HepG2 (cell line): ENCODE measurements at regions not wholly inside any gene's neighbourhood (a gene's known extent, or its start where the extent isn't known, plus 50 kb on each side); places are given as distances from the start of the nearest gene placed in this dataset.

Source experiments
- ATAC-seq: fragments of 200-7000 bp; cut with Tn5 transposase; 3 replicates; pipeline ENCODE4 v1.9.1; 2020; ENCODE audit warnings: mild to moderate bottlenecking, moderate library complexity
- BruUV-seq: library from RNA; stranded (reverse); fragments of 400-500 nt; replicated peaks from 2 replicates; lab custom pipeline; 2021; lab: Mats Ljungman, UMichigan
- CTCF ChIA-PET: fragments of 300-600 bp; formaldehyde crosslinking; extraction: SDS; loops from one replicate; lab custom pipeline; 2021; ENCODE audit warnings: low total read pairs, inconsistent platforms, low intra/inter-chr PET ratio; lab: Yijun Ruan, JAX
- POLR2A ChIA-PET: fragments of 350-600 bp; sonication (Branson Sonifier 250); formaldehyde crosslinking; loops from one replicate; lab custom pipeline; 2020; ENCODE audit warnings: antibody characterized with exemption, inconsistent platforms; lab: Yijun Ruan, JAX
- DNase-seq: peaks from one replicate; pipeline ENCODE4 v3.0.0-alpha.2; 2015; ENCODE audit warnings: low spot score
- FAIRE-seq: peaks from 3 replicates; lab custom pipeline; 2011; peaks lifted over from hg19 to GRCh38; lab: Jason Lieb, UNC
- H2AFZ ChIP-seq: one replicate; pipeline ENCODE4 v1.6.1; 2011; ENCODE audit warnings: low read length, inconsistent platforms
- H3K27ac ChIP-seq: fragments of 300-600 bp; 3 replicates; pipeline ENCODE4 v1.8.0; 2011; ENCODE audit warnings: mixed run types, mild to moderate bottlenecking, mixed read lengths, low read length, inconsistent platforms; ENCODE audit not compliant: insufficient read depth; ENCODE audit errors: extremely low read length
- H3K27me3 ChIP-seq, 2 experiments: fragments of 200-600 bp in 1 of 2; 2 replicates in 1 of 2; 3 replicates in 1 of 2; pipeline versions ENCODE4 v1.6.0 to v1.8.0; 2011; ENCODE audit warnings: low read length in 2 of 2, mild to moderate bottlenecking in 2 of 2, moderate library complexity in 2 of 2, inconsistent platforms in 1 of 2; ENCODE audit not compliant: insufficient read depth in 2 of 2, control insufficient read depth in 1 of 2
- H3K36me3 ChIP-seq, 2 experiments: fragments of 200-600 bp in 1 of 2; replicated peaks in 1 of 2; 2 replicates in 1 of 2; 3 replicates in 1 of 2; pipeline versions ENCODE4 v1.5.1 to v1.8.0; 2011; ENCODE audit warnings: low read length in 2 of 2, inconsistent platforms in 1 of 2; ENCODE audit not compliant: insufficient read depth in 2 of 2, control insufficient read depth in 1 of 2
- H3K4me1 ChIP-seq: 2 replicates; pipeline ENCODE4 v1.5.1; 2012; ENCODE audit warnings: low read length, inconsistent platforms; ENCODE audit not compliant: insufficient read depth
- H3K4me2 ChIP-seq: 2 replicates; pipeline ENCODE4 v1.6.0; 2011; ENCODE audit warnings: low read depth, low read length, inconsistent platforms
- H3K4me3 ChIP-seq, 3 experiments: fragments of 200-600 bp in 1 of 3; sonication (generic), shearing (Covaris generic) in 1 of 3; replicated peaks in 1 of 3; 2 replicates each; pipeline ENCODE4 v1.5.1; 2011 to 2016; ENCODE audit warnings: low read length in 3 of 3, inconsistent platforms in 2 of 3, low read depth in 2 of 3, mild to moderate bottlenecking in 2 of 3, control low read depth in 1 of 3, mixed read lengths in 1 of 3; ENCODE audit not compliant: insufficient read depth in 1 of 3
- H3K79me2 ChIP-seq: one replicate; pipeline ENCODE4 v1.6.1; 2011; ENCODE audit warnings: low read length, inconsistent platforms; ENCODE audit not compliant: insufficient read depth
- H3K9ac ChIP-seq: 2 replicates; pipeline ENCODE4 v1.6.0; 2011; ENCODE audit warnings: mild to moderate bottlenecking, low read depth, low read length, inconsistent platforms; ENCODE audit not compliant: insufficient read depth
- H3K9me3 ChIP-seq: 2 replicates; pipeline ENCODE4 v1.5.1; 2012; ENCODE audit warnings: mild to moderate bottlenecking, low read length
- H4K20me1 ChIP-seq: 2 replicates; pipeline ENCODE4 v1.6.0; 2011; ENCODE audit warnings: inconsistent platforms, mild to moderate bottlenecking, low read length, moderate library complexity; ENCODE audit not compliant: insufficient read depth
- BCLAF1 ChIP-seq: fragments of 450-650 bp; IDR thresholded peaks from 2 replicates; pipeline ENCODE4 v1.6.1; 2017; ENCODE audit warnings: mild to moderate bottlenecking
- MATR3 ChIP-seq: sonication (generic); formaldehyde crosslinking; IDR thresholded peaks from 2 replicates; pipeline ENCODE4 v1.4.0; 2020; ENCODE audit warnings: missing genetic modification reagents
- MIER2 ChIP-seq: IDR thresholded peaks from 2 replicates; pipeline ENCODE4 v1.6.1; 2016; ENCODE audit warnings: missing biosample characterization, missing genetic modification reagents
- NFATC3 ChIP-seq: sonication (generic); formaldehyde crosslinking; IDR thresholded peaks from 2 replicates; pipeline ENCODE4 v1.5.1; 2020; ENCODE audit warnings: mild to moderate bottlenecking, missing genetic modification reagents
- PHF8 ChIP-seq: sonication (generic); formaldehyde crosslinking; IDR thresholded peaks from 2 replicates; pipeline ENCODE4 v1.5.0; 2020; ENCODE audit warnings: missing genetic modification reagents
- PITX1 ChIP-seq: sonication (generic); formaldehyde crosslinking; IDR thresholded peaks from 2 replicates; pipeline ENCODE4 v1.5.1; 2020; ENCODE audit warnings: mild to moderate bottlenecking, missing genetic modification reagents
- POLR2G ChIP-seq: fragments of 200-400 bp; formaldehyde crosslinking; IDR thresholded peaks from 2 replicates; pipeline ENCODE4 v1.6.1; 2018; ENCODE audit warnings: mild to moderate bottlenecking, low read depth, low read length, moderate library complexity
- PTBP1 ChIP-seq: fragments of 200-400 bp; formaldehyde crosslinking; IDR thresholded peaks from 2 replicates; pipeline ENCODE4 v1.6.1; 2018; ENCODE audit warnings: low read length, low read depth; ENCODE audit not compliant: poor library complexity, severe bottlenecking
- RARA ChIP-seq: IDR thresholded peaks from 2 replicates; pipeline ENCODE4 v1.6.1; 2016; ENCODE audit warnings: missing genetic modification reagents, missing compliant biosample characterization
- RCOR2 ChIP-seq: IDR thresholded peaks from 2 replicates; pipeline ENCODE4 v1.6.1; 2016; ENCODE audit warnings: missing biosample characterization, missing genetic modification reagents
- REPIN1 ChIP-seq: sonication (generic); formaldehyde crosslinking; IDR thresholded peaks from 2 replicates; pipeline ENCODE4 v1.8.0; 2022; ENCODE audit warnings: missing genetic modification reagents, low read depth, mild to moderate bottlenecking, borderline replicate concordance
- RXRB ChIP-seq: IDR thresholded peaks from 2 replicates; pipeline ENCODE4 v1.6.1; 2016; ENCODE audit warnings: borderline replicate concordance, missing genetic modification reagents, missing compliant biosample characterization
- SAP130 ChIP-seq: IDR thresholded peaks from 2 replicates; pipeline ENCODE4 v1.6.1; 2016; ENCODE audit warnings: low read depth
- ZNF33B ChIP-seq: sonication (generic); formaldehyde crosslinking; IDR thresholded peaks from 2 replicates; pipeline ENCODE4 v1.5.1; 2020; ENCODE audit warnings: mild to moderate bottlenecking, missing genetic modification reagents
- ZNF550 ChIP-seq: sonication (generic); formaldehyde crosslinking; IDR thresholded peaks from 2 replicates; pipeline ENCODE4 v1.4.0; 2020; ENCODE audit warnings: mild to moderate bottlenecking, missing genetic modification reagents, borderline replicate concordance
- ZNF607 ChIP-seq: sonication (generic); formaldehyde crosslinking; IDR thresholded peaks from 2 replicates; pipeline ENCODE4 v1.5.1; 2020; ENCODE audit warnings: missing genetic modification reagents, mild to moderate bottlenecking, borderline replicate concordance
- ZNF616 ChIP-seq: sonication (generic); formaldehyde crosslinking; IDR thresholded peaks from 2 replicates; pipeline ENCODE4 v1.5.0; 2020; ENCODE audit warnings: low read depth, mild to moderate bottlenecking, missing genetic modification reagents
- ZNF724P ChIP-seq: sonication (generic); formaldehyde crosslinking; IDR thresholded peaks from 2 replicates; pipeline ENCODE4 v1.8.0; 2022; ENCODE audit warnings: missing genetic modification reagents, borderline replicate concordance
- ZNF792 ChIP-seq: IDR thresholded peaks from 2 replicates; pipeline ENCODE4 v1.6.1; 2016
- ZSCAN5A ChIP-seq: sonication (generic); formaldehyde crosslinking; IDR thresholded peaks from 2 replicates; pipeline ENCODE4 v1.8.0; 2022; ENCODE audit warnings: mild to moderate bottlenecking, missing genetic modification reagents, borderline replicate concordance
- WGBS: methylation state at CpG from one replicate; pipeline ENCODE4 v1.1.6; 2017; ENCODE audit warnings: low lambda C conversion rate; 5-methylcytosine and 5-hydroxymethylcytosine counted together
- in situ Hi-C: cut with HindIII; loops from 2 replicates; pipeline ENCODE4 v1.10.0; 2017; ENCODE audit warnings: low pct_unique_long_range_greater_than_20kb; ENCODE audit not compliant: extremely low pct_ligation_motif_present
- intact Hi-C: fragments of 100-400 bp; cut with micrococcal nuclease; formaldehyde crosslinking; loops from one replicate; pipeline ENCODE4 v1.10.0; 2022; ENCODE audit not compliant: unreplicated experiment

- H3K4me2 ChIP-seq, result no peak overlapping the region
- POLR2A ChIA-PET, result no interaction called here
- no peak for FAIRE-seq
- no peaks in the 10 kb centered on the region for H3K4me1 ChIP-seq
- no peak overlapping the region for H2AFZ ChIP-seq
- H4K20me1 ChIP-seq, result no peaks in the 10 kb centered on the region
- no peak for ATAC-seq
- in situ Hi-C loops (no loop called here), intact Hi-C loops (no loop called here)
- H3K27ac ChIP-seq, result no peak overlapping the region
- H3K9me3 ChIP-seq, result no peaks in the 10 kb centered on the region
- H3K79me2 ChIP-seq, result no peaks in the 10 kb centered on the region
- no peak overlapping the region for H3K9ac ChIP-seq
- BruUV-seq, result no TSS peak
- 27% methylated on average over 6 of the region's 6 CpGs for WGBS
- no peaks in the 10 kb centered on the region for H3K36me3 ChIP-seq
- TF ChIP-seq ZNF792 (CRISPR knock-in tag) (no peak), RCOR2 (CRISPR knock-in tag) (no peak), ZNF616 (CRISPR knock-in tag) (no peak), BCLAF1 (no peak), ZNF724P (CRISPR knock-in tag) (no peak), ZSCAN5A (no peak), SAP130 (CRISPR knock-in tag) (no peak), RARA (CRISPR knock-in tag) (no peak), MIER2 (CRISPR knock-in tag) (no peak), PHF8 (no peak), ZNF33B (CRISPR knock-in tag) (no peak), MATR3 (no peak), POLR2G (no peak), REPIN1 (CRISPR knock-in tag) (no peak), RXRB (CRISPR knock-in tag) (no peak), ZNF607 (CRISPR knock-in tag) (no peak), NFATC3 (CRISPR knock-in tag) (no peak), PTBP1 (no peak), ZNF550 (CRISPR knock-in tag) (no peak), PITX1 (no peak)
- TF ChIP-seq, all 625 proteins: peak for 0
- no peak for DNase-seq
- CTCF ChIA-PET, result no interaction called here
- Histone ChIP-seq H3K4me3 (no peak overlapping the region), H3K27me3 (no peaks in the 10 kb centered on the region)
Observed at GRCh38 chr7:25358926-25359325, 130.6 kb upstream of the NPVF start.
